Liver (tissue), 3 donors: ENCODE measurements at regions not wholly inside any gene's neighbourhood (a gene's known extent, or its start where the extent isn't known, plus 50 kb on each side); places are given as distances from the start of the nearest gene placed in this dataset.

ENCODE experiments used
- EGR1 ChIP-seq, 2 donors: IDR thresholded peaks; 2 replicates each; pipeline ENCODE4 v1.6.1; 2016 to 2018; ENCODE audit warnings: antibody characterized with exemption in 2 of 2, low read depth in 2 of 2
- FOXA1 ChIP-seq: IDR thresholded peaks from 2 replicates; pipeline ENCODE4 v1.6.1; 2016; ENCODE audit warnings: antibody characterized with exemption
- HNF4A ChIP-seq, 2 donors: conservative IDR thresholded peaks; 2 replicates each; pipeline ENCODE4 v1.6.1; 2016; ENCODE audit warnings: antibody characterized with exemption in 2 of 2, mild to moderate bottlenecking in 2 of 2
- JUND ChIP-seq, 2 donors: IDR thresholded peaks; 2 replicates each; pipeline ENCODE4 v1.6.1; 2016; ENCODE audit warnings: antibody characterized with exemption in 2 of 2
- NR2F2 ChIP-seq: IDR thresholded peaks from 2 replicates; pipeline ENCODE4 v1.6.1; 2016; ENCODE audit warnings: antibody characterized with exemption
- RAD21 ChIP-seq, 2 donors: IDR thresholded peaks; 2 replicates each; pipeline ENCODE4 v1.6.1; 2016; ENCODE audit warnings: antibody characterized with exemption in 2 of 2, mild to moderate bottlenecking in 2 of 2
- RXRA ChIP-seq, 2 donors: IDR thresholded peaks; 2 replicates each; pipeline ENCODE4 v1.6.1; 2017 to 2018; ENCODE audit warnings: antibody characterized with exemption in 2 of 2, mild to moderate bottlenecking in 1 of 2
- SP1 ChIP-seq: IDR thresholded peaks from 2 replicates; pipeline ENCODE4 v1.6.1; 2018; ENCODE audit warnings: antibody characterized with exemption, mild to moderate bottlenecking
- TAF1 ChIP-seq: conservative IDR thresholded peaks from 2 replicates; pipeline ENCODE4 v1.6.1; 2016; ENCODE audit warnings: antibody characterized with exemption, mild to moderate bottlenecking
- YY1 ChIP-seq: IDR thresholded peaks from 2 replicates; pipeline ENCODE4 v1.6.1; 2016; ENCODE audit warnings: antibody characterized with exemption, mild to moderate bottlenecking
- TF ChIP-seq, protein P1 (sequence below): fragments of 150-350 bp; IDR thresholded peaks from 2 replicates; pipeline ENCODE4 v1.5.1; 2017; ENCODE audit warnings: improper control_type of control experiment, low read depth, low read length; ENCODE audit not compliant: missing input control
- TF ChIP-seq, protein P2 (sequence below): IDR thresholded peaks from 2 replicates; pipeline ENCODE4 v1.6.1; 2016; ENCODE audit warnings: antibody characterized with exemption, mild to moderate bottlenecking
- TF ChIP-seq, protein P3 (sequence below): IDR thresholded peaks from 2 replicates; pipeline ENCODE4 v1.6.1; 2016; ENCODE audit warnings: antibody characterized with exemption
- donor health status: healthy.
- donor health status: healthy.

DNA sequence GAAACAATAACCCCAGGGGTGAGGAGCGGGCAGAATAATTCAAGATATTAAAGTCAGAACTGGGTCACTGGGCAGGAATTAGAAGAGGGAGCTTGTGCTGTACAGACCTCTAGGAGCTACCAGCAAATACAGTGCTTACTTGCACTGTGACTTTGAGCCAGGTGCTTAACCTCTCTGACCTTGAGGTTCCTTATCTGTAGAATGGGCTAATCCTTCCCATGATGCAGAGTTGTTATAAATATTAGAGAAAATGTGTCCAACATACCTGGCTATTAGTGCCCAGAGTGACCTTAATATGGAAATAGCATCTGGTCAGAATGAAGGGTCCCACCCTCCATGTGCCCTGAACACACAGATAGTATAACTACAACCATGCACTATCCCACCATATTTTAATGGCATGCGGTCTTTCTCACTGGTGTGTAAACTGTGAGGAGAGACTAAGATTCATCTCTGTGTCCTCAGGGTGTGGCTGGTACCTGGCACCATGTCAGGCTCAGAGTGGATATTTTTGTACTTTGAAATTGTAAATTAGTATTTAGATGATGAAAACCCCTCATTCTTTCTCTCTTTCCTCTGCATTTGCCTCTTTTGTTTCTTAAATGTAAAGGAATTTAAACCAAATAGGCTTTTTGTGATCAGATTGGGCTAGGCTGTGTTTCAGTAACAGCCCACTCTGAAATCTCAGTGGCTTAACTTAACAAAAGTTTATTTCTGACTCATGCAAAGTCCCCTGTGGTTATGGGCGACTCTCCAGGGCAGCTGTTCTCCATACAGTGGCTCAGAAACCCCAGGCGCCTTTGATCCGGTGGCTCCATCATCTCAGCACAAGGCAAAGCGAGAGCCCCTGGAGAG, 60.0 kb upstream of the ROR1 start:
- TF ChIP-seq, protein P1, sequence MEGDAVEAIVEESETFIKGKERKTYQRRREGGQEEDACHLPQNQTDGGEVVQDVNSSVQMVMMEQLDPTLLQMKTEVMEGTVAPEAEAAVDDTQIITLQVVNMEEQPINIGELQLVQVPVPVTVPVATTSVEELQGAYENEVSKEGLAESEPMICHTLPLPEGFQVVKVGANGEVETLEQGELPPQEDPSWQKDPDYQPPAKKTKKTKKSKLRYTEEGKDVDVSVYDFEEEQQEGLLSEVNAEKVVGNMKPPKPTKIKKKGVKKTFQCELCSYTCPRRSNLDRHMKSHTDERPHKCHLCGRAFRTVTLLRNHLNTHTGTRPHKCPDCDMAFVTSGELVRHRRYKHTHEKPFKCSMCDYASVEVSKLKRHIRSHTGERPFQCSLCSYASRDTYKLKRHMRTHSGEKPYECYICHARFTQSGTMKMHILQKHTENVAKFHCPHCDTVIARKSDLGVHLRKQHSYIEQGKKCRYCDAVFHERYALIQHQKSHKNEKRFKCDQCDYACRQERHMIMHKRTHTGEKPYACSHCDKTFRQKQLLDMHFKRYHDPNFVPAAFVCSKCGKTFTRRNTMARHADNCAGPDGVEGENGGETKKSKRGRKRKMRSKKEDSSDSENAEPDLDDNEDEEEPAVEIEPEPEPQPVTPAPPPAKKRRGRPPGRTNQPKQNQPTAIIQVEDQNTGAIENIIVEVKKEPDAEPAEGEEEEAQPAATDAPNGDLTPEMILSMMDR, result no peak
- TF ChIP-seq, protein P2, sequence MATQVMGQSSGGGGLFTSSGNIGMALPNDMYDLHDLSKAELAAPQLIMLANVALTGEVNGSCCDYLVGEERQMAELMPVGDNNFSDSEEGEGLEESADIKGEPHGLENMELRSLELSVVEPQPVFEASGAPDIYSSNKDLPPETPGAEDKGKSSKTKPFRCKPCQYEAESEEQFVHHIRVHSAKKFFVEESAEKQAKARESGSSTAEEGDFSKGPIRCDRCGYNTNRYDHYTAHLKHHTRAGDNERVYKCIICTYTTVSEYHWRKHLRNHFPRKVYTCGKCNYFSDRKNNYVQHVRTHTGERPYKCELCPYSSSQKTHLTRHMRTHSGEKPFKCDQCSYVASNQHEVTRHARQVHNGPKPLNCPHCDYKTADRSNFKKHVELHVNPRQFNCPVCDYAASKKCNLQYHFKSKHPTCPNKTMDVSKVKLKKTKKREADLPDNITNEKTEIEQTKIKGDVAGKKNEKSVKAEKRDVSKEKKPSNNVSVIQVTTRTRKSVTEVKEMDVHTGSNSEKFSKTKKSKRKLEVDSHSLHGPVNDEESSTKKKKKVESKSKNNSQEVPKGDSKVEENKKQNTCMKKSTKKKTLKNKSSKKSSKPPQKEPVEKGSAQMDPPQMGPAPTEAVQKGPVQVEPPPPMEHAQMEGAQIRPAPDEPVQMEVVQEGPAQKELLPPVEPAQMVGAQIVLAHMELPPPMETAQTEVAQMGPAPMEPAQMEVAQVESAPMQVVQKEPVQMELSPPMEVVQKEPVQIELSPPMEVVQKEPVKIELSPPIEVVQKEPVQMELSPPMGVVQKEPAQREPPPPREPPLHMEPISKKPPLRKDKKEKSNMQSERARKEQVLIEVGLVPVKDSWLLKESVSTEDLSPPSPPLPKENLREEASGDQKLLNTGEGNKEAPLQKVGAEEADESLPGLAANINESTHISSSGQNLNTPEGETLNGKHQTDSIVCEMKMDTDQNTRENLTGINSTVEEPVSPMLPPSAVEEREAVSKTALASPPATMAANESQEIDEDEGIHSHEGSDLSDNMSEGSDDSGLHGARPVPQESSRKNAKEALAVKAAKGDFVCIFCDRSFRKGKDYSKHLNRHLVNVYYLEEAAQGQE, result no peak
- TF ChIP-seq YY1, result no peak
- TF ChIP-seq HNF4A (conservative IDR thresholded peaks at IDR 0.05), result no peak
- TF ChIP-seq TAF1, result no peak
- TF ChIP-seq NR2F2, result no peak
- TF ChIP-seq RAD21 (IDR thresholded peaks at IDR 0.05), result no peak
- no peak for TF ChIP-seq JUND (IDR thresholded peaks at IDR 0.05)
- TF ChIP-seq SP1, result no peak
- no peak for TF ChIP-seq EGR1 (IDR thresholded peaks at IDR 0.05; ENCODE audit: low read depth in 2 of 2)
- TF ChIP-seq, protein P3, sequence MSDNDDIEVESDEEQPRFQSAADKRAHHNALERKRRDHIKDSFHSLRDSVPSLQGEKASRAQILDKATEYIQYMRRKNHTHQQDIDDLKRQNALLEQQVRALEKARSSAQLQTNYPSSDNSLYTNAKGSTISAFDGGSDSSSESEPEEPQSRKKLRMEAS, result no peak
- no peak for TF ChIP-seq RXRA (IDR thresholded peaks at IDR 0.05)
- TF ChIP-seq FOXA1, result no peak
